CD4-positive, alpha-beta T cell treated with Interleukin-15 for 4 hours (primary cell): ENCODE measurements at regions not wholly inside any gene's neighbourhood (a gene's known extent, or its start where the extent isn't known, plus 50 kb on each side); places are given as distances from the start of the nearest gene placed in this dataset.

Source experiments
- DNase-seq: peaks from one replicate; pipeline ENCODE4 v3.0.0-alpha.2; 2020; ENCODE audit warnings: low spot score

DNA sequence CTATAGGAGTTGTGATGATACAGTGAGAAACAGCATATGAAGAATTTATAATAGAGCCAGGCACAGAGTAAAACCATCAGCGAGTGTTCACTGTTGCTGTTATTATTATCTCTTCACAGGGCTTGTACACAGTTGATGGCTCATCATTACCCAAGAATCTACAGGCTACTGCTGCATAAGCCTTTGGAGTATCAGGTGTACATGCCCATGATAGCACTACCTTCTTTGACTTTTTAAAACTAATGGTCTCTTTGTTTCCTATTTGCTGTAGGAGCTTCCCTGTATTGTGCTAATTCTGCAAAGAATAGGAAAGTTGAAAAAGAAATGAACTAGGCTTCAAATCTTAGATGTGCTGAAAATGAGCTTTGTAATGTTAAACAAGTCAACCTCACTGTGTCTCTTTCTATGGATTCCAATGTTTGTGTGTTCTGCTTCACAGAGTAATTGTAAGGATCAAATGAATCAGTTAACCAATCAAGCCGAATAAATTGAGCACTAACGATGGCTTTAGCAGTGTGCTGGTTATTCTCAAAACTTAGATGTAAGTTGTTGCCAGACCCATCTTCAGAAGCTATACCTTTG lies 138.8 kb downstream of the TUSC7 start:
- DNase-seq, result no peak

DNA sequence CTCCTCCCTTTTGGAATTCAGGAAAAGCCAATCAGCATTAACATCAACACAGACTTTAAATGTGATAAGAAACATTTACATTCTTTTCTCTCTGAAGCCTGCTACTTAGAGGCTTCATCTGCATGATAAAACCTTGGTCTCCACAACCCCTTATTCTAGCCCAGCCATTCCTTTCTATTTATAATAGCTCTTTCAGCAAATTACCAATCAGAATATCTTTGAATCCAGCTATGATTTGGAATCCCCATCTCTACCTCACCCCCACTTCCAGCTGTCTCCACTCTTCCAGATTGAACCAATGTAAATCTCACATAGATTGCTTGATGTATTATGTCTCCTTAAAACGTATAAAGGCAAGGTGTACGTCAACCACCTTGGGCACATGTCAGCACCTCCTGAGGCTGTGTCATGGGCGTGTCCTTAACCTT lies 139.7 kb downstream of the TUSC7 start:
- DNase-seq, result no peak

DNA sequence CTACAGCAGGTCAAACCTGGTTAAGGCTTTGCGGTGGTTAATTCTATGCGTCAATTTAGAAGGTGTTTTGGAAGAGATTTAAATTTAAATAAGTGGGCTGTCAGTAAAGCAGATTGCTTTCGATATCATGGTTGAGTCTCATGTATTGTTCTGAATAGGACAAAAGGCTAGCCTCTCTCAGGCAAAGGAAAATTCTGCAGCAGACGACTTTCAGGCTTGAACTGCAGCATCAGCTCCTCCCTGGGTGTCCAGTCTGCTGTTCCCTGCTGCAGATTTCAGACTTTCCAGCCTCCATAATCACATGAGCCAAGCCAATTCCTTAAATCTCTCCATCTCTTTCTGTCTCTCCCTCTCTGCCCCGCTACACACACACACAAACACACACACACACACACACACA lies 143.2 kb downstream of the TUSC7 start:
- DNase-seq, result no peak

DNA sequence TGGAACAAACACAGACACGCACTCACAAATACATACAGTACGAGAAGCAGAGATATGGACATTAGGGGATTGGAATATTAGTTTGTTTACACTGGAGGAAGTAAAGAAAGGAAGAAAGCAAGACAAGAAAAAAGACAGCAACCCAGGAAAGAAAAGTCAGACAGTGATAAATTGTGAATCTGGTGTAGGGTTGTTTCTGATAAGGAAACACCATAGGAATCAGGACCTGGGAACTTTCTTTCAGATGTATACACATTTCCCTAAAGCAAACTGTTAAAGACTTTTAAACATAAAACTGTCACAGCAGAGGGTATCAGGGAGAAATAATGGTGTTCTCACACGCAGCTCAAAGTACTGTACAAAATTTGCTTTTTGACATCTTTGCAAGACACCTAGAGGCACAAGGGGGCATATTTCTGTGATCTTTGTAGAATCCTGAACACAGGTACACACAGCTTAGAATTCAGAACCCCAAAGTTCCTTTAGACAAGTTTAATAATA lies 153.7 kb downstream of the TUSC7 start:
- DNase-seq, result no peak

DNA sequence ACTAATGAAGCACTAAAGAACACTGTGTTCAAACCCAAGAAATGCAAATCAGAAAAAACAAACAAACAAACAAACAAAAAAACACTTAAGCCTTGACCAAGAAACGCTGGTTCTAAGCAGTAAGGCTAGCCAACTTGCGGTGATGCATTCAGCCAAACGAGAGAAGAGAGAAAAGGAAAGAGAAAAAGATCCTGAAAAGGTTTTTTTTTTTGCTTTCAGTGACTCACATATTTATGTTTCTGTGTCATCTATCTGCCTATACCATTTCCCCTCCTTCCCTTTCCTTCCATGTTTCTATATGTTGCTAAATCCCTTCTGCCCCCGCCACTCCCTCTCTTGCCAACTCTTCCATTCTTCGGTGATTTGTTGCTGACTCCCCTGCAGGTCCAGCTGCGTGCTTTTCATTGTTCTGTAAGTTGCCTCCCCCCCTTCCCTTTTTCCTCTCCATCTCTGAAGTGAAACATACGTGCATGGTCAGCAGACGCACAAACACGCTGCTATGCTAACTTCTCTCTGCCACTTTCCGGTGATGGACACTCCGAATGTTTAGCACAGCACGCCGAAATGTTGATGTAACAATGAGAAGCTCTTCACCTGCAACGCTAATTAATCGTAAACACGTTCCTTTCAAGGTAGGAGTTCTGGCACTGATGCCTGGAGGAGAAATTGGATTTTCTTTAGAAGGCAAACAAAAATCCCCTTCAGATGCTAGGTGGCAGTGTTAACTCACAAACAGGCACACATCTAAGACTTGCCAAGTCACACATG lies 154.4 kb downstream of the TUSC7 start:
- DNase-seq, result no peak

DNA sequence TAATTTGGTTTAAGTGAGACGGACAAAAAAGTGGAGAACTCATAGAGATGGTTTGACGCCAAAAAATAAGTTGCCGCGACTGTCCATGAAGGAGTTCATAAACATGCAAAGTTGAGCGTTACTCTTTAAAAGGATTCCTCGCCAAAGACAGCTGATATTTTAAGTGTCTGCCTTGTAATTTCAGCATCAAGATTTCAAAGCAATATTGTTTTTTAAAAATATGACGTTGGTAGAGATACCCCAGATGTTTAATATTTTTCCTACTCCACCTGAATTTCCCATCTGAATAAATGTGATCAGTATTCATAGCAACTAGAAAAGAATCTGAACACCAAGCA lies 155.0 kb downstream of the TUSC7 start:
- DNase-seq, result no peak

DNA sequence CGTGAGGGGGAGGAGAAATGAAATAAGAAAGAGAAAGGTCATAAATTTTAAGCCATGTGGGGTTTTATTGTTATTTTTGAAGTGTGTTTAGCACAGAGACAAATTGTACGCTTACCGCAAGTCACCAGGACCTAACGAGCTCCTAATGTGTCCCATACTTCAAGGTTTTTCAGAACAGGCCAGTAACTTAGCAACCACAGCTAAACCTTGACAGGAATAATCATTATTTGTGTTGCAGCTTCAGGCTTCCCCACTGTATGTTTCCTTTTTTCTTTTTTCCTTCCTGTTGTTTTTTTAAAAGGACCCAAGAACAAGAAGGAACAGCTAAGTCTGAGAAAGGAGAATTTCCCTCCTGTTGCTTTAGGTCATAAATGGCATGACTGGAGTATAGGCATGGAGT lies 160.8 kb downstream of the TUSC7 start:
- DNase-seq, result no peak

DNA sequence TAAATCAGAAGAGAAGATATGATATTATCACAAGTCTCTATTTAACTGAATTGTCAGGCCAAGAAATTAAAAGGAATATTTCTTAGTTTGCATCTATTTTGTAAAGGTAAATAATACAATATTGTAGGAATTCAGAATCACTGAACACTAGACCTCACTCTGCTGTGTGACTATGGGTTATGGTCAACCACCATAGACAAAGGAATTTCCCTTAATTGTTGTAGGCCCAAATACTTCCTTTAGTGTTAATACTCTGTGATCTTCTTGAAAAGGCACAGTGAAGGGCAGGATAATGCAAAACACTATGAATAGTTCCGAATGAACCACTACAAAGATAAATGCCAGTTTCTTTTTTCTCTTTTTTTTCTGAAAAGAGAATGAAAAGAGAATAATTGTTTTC lies 162.3 kb downstream of the TUSC7 start:
- no peak for DNase-seq

DNA sequence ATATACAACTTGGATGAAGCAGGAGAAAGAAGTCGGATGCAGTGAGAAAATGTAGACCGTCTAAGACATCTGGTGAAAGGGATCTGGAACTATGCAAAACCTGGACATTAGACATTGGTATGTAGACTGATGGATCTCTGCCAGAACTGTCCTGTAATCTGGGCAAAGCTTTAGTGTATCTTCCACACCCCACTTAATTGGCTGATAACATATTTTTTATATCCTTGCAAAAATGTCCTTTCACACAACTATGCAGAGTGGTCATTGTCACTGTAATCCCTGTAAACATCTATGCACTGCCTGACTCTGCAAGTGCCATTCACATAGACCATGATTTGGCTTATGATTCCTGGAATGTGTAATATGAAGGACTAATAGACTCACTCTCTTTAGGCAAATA lies 163.1 kb downstream of the TUSC7 start:
- no peak for DNase-seq

DNA sequence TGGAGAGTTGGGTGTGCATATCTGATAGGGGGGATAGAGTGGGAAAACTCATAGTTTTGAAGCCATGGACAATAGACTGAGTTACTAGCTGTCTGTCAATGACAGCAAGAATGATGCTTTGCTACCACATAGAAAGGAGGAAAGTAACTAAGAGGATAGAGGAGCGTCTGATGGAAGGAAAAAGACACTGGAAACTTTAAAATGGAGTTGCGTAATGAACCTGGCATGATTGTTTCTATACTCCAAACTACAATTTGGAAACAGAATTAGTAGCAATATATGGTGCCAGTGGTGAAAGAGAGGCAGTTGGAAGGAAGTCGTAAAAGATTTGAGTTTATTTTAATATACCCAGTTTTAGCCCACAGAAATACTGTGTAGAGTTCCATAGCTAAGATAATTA lies 163.6 kb downstream of the TUSC7 start:
- no peak for DNase-seq

DNA sequence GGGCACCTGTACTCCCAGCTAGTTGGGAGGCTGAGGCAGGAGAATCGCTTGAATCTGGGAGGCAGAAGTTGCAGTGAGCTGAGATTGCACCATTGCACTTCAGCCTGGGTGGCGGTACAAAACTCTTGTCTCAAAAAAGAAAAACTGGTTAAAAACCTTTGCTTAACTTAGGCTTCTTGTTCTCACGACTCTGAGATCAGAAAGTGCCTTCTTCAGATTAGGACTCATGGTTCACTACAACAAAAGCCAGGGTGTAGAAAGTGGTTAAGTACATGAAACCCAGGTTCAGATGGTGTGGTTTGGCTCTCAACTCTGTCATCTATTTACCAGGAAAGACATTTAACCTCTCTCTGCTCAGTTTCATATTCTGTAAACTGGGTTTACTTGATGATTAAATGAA lies 168.4 kb downstream of the TUSC7 start:
- DNase-seq, result no peak

DNA sequence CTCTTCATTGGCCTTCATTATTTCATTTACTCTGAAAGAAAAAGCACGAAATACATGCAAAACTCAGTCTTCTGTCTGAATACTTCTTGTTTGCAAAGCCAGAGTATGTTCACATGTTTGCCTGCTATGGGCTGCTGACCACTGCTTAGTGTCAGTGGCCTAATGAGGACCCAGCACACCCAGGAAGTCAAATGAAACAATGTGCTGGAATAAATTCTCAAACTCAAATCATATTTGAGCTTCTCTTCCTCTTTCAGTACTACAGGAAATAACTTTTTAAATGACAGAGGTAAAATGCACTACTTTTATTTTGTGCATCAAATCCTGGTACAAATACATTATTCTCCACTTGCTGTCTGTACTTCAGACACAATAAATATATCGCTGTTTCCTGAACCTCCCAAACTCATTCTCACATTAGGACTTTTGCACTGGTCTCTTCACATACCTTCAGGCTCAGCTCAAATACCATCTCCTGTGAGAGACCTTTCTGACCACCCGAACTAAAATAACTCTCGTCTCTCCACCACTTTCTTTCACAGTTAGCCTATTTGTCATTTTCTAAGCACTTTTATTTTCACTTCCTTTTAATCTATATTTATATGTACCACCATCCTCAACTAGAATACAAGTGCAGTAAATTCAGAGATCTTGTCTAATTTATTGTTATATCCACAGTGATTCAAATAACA lies 176.8 kb downstream of the TUSC7 start:
- DNase-seq, result no peak

DNA sequence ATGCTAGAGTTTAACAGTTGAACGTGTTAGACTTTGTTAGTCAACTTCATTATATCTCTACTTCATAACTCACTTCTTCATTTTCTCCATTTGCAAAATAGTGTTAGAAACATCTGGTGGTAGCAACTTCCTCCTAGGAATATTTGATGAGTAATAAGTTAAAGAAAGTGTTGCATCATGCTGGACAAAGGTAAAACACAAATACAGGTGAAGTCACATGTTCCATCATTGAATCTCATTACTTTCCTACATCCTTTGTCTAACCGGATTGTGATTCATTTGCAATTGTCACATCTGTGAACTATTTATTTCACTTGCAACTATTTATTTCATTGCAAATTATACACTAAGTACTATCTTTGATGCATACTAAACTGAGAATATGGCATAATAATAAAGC lies 186.5 kb downstream of the TUSC7 start:
- DNase-seq, result no peak

DNA sequence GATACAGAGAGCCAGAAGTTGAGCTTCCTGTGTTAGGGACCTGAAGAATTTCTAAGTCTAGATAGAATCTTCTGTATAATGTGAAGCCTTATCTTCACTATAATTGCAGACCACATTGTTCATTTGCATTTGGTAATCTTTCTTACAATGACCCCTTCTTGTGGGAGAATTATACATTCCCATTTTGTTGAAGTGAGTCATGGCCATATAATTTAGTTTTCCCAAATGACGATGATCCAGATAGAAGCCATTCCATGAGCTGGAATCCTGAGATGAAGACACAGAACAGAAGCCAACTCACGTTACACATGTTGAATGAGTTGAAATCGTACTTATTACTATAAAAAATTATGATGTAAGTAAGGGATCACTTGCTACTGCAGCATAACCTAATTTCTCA lies 187.8 kb downstream of the TUSC7 start:
- DNase-seq, result no peak

DNA sequence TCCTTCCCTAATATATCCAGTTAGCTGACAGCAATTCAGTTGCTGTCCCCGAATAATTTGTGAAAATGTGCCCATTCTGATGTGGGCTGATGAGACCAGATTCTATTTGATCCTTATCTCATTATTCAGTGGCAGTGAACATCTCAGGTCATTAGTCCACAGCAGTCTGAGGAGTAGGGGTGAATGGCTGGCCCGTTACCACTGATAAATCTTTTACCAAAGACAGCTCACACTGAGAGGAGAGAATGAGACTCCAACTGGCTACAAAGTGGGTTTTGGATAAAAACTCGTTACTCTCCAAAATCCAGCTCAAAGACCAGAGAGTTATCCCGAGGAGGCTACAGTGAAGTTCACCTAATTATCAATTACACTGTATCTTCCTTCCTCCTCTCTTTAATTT lies 189.7 kb downstream of the TUSC7 start:
- no peak for DNase-seq

DNA sequence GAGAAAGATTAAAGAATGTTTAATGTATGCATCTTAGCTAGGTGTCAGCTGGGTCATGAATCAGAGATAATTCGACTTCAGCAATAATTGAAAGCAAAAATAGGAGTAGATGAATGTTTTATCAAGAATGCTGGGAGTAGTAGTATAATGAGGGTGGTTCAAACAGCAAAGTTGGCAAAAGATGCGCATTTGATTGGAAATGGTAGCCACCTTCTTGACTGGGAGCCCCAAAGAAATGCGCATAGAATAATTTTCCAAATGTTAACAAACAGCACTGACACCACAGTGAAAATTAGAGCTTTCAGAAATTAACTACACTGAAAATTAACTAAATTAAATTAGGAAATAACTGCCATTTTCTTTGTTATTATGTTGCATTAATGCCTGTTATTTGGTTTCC lies 195.8 kb downstream of the TUSC7 start:
- no peak for DNase-seq

DNA sequence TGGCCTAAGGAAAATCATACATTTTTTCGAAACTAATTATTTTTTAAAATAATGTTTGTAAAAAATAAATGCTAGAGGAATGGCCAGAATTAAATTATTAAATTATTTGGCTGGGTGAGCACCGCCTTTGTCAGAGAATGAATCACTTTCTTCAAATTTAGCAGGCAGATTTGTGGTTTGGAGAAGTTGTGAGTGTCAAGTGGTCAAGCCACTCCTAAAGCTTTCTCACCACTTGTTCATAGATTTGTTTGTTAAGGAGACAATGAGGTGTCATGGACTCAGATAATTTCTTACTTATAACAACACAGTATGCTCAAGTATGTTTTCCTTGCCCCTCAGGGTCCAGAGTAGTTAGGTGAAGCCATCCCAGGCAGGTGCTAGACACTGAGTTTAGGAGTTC lies 196.2 kb downstream of the TUSC7 start:
- DNase-seq, result no peak

DNA sequence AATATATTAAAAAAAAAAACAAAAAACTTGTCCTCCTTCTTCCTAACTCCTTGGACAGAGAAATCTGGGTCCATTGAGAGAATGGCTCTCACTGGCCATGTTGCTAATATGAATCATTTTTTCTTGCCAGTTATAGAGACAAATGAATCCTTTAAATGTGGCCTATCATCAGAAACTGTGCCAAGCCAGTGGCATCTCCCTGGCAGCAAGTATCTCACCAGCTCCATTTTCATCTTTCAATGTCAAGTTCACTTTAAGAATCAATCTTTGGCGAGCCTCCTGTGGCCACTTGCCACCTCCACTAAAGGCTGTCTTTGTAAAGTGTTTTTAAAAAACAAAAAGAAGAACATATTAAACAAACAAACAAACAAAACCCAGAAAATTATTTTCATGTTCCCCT lies 202.5 kb downstream of the TUSC7 start:
- DNase-seq, result no peak

DNA sequence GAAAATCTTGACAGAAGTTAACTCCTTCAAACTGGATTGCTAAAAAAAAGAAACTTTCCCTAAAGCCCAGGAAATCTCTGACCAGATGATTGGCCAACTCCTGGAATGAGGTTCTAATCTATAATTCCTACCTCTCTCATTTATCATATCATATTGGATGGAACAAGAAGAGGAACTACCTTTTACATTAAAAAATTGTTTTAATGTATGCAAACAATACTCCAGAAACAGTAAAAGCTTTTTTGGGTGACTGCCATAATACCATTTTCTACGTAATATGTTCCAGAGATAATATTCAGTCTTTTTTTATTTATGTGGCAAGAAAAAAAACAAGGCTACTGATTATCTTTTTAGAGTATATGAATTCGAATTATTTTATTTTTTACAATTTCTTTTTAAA lies 204.4 kb downstream of the TUSC7 start:
- DNase-seq, result no peak

DNA sequence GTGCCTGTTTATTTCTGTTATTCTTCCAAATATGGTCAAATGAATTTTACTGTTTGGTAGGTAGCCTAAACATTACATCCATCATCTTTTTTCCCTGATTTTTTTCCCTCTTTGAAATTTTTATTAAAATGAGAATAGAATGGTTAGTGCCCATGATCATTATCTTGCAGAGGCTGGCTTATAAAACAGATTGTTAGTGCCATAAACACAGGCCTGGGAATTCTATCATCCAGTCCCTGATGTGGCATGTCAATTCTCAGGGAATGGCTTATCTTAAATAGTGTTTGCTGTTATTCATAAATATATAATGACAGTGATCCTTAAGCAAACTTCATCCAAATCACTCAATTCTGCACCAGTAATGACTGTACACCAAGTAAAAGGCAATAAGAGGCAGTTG lies 207.3 kb downstream of the TUSC7 start:
- no peak for DNase-seq

DNA sequence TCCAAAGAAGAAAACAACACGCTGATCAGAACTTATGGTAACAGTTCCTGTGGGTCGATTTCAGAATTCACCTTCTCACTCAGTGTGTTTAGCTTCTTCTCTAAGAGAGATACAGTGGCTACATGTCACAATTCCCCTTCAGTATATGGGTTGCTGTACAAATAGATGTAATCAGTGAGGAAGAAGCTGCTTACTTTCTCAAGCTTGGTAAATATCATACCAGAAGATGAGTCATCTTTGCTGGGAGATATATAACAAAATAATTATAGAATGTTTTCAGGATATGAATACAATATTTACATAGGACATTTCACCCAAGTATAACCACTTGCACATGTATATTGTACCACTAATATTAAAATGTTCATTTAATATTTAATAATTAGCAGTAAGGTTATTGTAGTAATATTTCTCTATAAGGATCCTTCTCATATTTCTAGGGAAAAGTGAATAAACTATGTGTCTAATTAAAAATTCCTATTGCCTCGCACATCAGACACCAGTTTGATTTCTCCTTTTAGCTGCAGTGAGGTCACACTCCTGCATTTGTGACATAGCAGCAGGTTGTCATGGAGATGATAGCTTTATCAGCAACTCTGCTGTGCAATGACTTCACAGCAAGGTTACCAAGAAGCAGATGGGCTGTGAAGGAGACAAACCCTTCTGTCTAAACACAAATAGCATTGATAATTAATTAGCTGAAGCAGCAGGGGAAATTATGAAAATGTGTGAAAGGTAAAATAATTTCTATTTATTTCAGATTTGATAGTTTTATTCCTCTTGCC lies 211.4 kb downstream of the TUSC7 start:
- no peak for DNase-seq

DNA sequence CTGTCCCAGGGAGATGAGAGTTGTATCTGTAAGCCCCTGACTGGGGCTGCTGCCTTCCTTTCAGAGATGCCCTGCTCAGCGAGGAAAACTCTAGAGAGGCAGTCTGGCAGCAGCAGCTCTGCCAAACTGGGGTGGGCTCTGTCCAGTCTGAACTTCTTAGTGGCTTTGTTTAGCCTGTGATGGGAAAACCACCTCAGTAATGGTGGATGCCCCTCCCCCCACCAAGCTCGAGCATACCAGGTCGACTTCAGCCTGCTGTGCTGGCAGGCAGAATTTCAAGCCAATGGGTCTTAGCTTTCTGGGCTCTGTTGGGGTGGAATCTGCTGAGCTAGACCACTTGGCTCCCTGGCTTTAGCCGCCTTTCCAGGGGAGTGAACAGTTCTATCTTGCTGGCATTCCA lies 218.3 kb downstream of the TUSC7 start:
- no peak for DNase-seq
